ENCODE measurements at regions not wholly inside any gene's neighbourhood (a gene's known extent, or its start where the extent isn't known, plus 50 kb on each side); places are given as distances from the start of the nearest gene placed in this dataset.

- intact Hi-C loops (cut with DNase I), result no loop called here
- no peak overlapping the region for H3K9ac ChIP-seq (ENCODE audit: low read length in 3 of 3)
- peak in 1 of 5 donors; percentile 12 for DNase-seq
- no peak overlapping the region for H3K27ac ChIP-seq (ENCODE audit: low read depth in 2 of 2, low read length in 2 of 2)
- H3K36me3 ChIP-seq (ENCODE audit: control insufficient read depth in 2 of 3, insufficient read depth in 3 of 3, low read length in 3 of 3), result no peaks in the 10 kb centered on the region
- no peak overlapping the region for H3K4me3 ChIP-seq (ENCODE audit: low read length in 3 of 3)
- no peaks in the 10 kb centered on the region for H3K9me3 ChIP-seq (ENCODE audit: control insufficient read depth in 2 of 3, insufficient read depth in 1 of 3, low read length in 3 of 3)
- no peaks in the 10 kb centered on the region for H3K27me3 ChIP-seq (ENCODE audit: control insufficient read depth, insufficient read depth, low read length)
- H3K4me1 ChIP-seq (ENCODE audit: control insufficient read depth in 2 of 3, insufficient read depth in 2 of 3, low read depth in 1 of 3, low read length in 3 of 3), result no peaks in the 10 kb centered on the region
- no peak for FAIRE-seq
- TF ChIP-seq CTCF (IDR thresholded peaks at IDR 0.05; ENCODE audit: borderline replicate concordance, extremely low read depth, insufficient read depth), result no peak
Observed at GRCh38 chr6:21537637-21538036, 55.9 kb upstream of the SOX4 start.

GRCh38 chr6:21538186-21538798, 55.3 kb upstream of the SOX4 start:
- TF ChIP-seq CTCF (IDR thresholded peaks at IDR 0.05; ENCODE audit: borderline replicate concordance, extremely low read depth, insufficient read depth), result no peak
- Histone ChIP-seq H3K27ac (ENCODE audit: low read depth in 2 of 2, low read length in 2 of 2) (no peak overlapping the region), H3K9me3 (ENCODE audit: control insufficient read depth in 2 of 3, insufficient read depth in 1 of 3, low read length in 3 of 3) (no peaks in the 10 kb centered on the region), H3K36me3 (ENCODE audit: control insufficient read depth in 2 of 3, insufficient read depth in 3 of 3, low read length in 3 of 3) (no peaks in the 10 kb centered on the region), H3K27me3 (ENCODE audit: control insufficient read depth, insufficient read depth, low read length) (no peaks in the 10 kb centered on the region), H3K9ac (ENCODE audit: low read length in 3 of 3) (no peak overlapping the region), H3K4me1 (ENCODE audit: control insufficient read depth in 2 of 3, insufficient read depth in 2 of 3, low read depth in 1 of 3, low read length in 3 of 3) (no peaks in the 10 kb centered on the region), H3K4me3 (ENCODE audit: low read length in 3 of 3) (no peak overlapping the region)
- no peak for FAIRE-seq
- peak in 1 of 5 donors; percentile 14 for DNase-seq
- intact Hi-C loops (cut with DNase I), result no loop called here

- intact Hi-C loops (cut with DNase I), result no loop called here
- Histone ChIP-seq H3K4me1 (ENCODE audit: control insufficient read depth in 2 of 3, insufficient read depth in 2 of 3, low read depth in 1 of 3, low read length in 3 of 3) (no peaks in the 10 kb centered on the region), H3K27ac (ENCODE audit: low read depth in 2 of 2, low read length in 2 of 2) (no peak overlapping the region), H3K9ac (ENCODE audit: low read length in 3 of 3) (no peak overlapping the region), H3K4me3 (ENCODE audit: low read length in 3 of 3) (no peak overlapping the region), H3K27me3 (ENCODE audit: control insufficient read depth, insufficient read depth, low read length) (no peaks in the 10 kb centered on the region), H3K9me3 (ENCODE audit: control insufficient read depth in 2 of 3, insufficient read depth in 1 of 3, low read length in 3 of 3) (no peaks in the 10 kb centered on the region), H3K36me3 (ENCODE audit: control insufficient read depth in 2 of 3, insufficient read depth in 3 of 3, low read length in 3 of 3) (no peaks in the 10 kb centered on the region)
- no peak for DNase-seq
- TF ChIP-seq CTCF (IDR thresholded peaks at IDR 0.05; ENCODE audit: borderline replicate concordance, extremely low read depth, insufficient read depth), result no peak
- no peak for FAIRE-seq
Observed at GRCh38 chr6:21539621-21540100, 53.9 kb upstream of the SOX4 start.

All from kidney (tissue), 13 donors.